Osteocyte (in vitro differentiated cells): ENCODE measurements at regions not wholly inside any gene's neighbourhood (a gene's known extent, or its start where the extent isn't known, plus 50 kb on each side); places are given as distances from the start of the nearest gene placed in this dataset.

Source experiments
- DNase-seq: peaks from one replicate; pipeline ENCODE4 v3.0.0; 2021; ENCODE audit warnings: mixed read lengths; ENCODE audit not compliant: unreplicated experiment; ENCODE audit errors: extremely low spot score
- H3K27ac Mint-ChIP-seq: one replicate; pipeline ENCODE4 v1.8.0; 2021; ENCODE audit warnings: mild to moderate bottlenecking, mixed read lengths; ENCODE audit not compliant: unreplicated experiment
- H3K27me3 Mint-ChIP-seq: one replicate; pipeline ENCODE4 v1.8.0; 2021; ENCODE audit warnings: mixed read lengths; ENCODE audit not compliant: unreplicated experiment
- H3K36me3 Mint-ChIP-seq: one replicate; pipeline ENCODE4 v1.8.0; 2021; ENCODE audit warnings: mixed read lengths; ENCODE audit not compliant: unreplicated experiment
- H3K4me1 Mint-ChIP-seq: one replicate; pipeline ENCODE4 v1.8.0; 2021; ENCODE audit warnings: mixed read lengths; ENCODE audit not compliant: unreplicated experiment
- H3K4me3 Mint-ChIP-seq: one replicate; pipeline ENCODE4 v1.8.0; 2021; ENCODE audit warnings: mild to moderate bottlenecking, moderate library complexity, mixed read lengths; ENCODE audit not compliant: unreplicated experiment
- H3K9me3 Mint-ChIP-seq: one replicate; pipeline ENCODE4 v1.8.0; 2021; ENCODE audit warnings: mixed read lengths; ENCODE audit not compliant: unreplicated experiment
- TF ChIP-seq, protein P1 (sequence below): fragments of 200-600 bp; sonication (generic); IDR thresholded peaks from 2 replicates; pipeline ENCODE4 v1.5.0; 2021; ENCODE audit warnings: antibody characterized with exemption, mild to moderate bottlenecking, moderate library complexity

GRCh38 chr7:21029006-21029405 is 242.3 kb upstream of the SP8 start:
- H3K36me3 Mint-ChIP-seq = no peaks in the 10 kb centered on the region
- no peak overlapping the region for H3K4me3 Mint-ChIP-seq
- no peaks in the 10 kb centered on the region for H3K27me3 Mint-ChIP-seq
- no peaks in the 10 kb centered on the region for H3K9me3 Mint-ChIP-seq
- no peak overlapping the region for H3K27ac Mint-ChIP-seq
- TF ChIP-seq, protein P1, sequence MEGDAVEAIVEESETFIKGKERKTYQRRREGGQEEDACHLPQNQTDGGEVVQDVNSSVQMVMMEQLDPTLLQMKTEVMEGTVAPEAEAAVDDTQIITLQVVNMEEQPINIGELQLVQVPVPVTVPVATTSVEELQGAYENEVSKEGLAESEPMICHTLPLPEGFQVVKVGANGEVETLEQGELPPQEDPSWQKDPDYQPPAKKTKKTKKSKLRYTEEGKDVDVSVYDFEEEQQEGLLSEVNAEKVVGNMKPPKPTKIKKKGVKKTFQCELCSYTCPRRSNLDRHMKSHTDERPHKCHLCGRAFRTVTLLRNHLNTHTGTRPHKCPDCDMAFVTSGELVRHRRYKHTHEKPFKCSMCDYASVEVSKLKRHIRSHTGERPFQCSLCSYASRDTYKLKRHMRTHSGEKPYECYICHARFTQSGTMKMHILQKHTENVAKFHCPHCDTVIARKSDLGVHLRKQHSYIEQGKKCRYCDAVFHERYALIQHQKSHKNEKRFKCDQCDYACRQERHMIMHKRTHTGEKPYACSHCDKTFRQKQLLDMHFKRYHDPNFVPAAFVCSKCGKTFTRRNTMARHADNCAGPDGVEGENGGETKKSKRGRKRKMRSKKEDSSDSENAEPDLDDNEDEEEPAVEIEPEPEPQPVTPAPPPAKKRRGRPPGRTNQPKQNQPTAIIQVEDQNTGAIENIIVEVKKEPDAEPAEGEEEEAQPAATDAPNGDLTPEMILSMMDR = no peak
- no peak for DNase-seq
- no peaks in the 10 kb centered on the region for H3K4me1 Mint-ChIP-seq

DNA sequence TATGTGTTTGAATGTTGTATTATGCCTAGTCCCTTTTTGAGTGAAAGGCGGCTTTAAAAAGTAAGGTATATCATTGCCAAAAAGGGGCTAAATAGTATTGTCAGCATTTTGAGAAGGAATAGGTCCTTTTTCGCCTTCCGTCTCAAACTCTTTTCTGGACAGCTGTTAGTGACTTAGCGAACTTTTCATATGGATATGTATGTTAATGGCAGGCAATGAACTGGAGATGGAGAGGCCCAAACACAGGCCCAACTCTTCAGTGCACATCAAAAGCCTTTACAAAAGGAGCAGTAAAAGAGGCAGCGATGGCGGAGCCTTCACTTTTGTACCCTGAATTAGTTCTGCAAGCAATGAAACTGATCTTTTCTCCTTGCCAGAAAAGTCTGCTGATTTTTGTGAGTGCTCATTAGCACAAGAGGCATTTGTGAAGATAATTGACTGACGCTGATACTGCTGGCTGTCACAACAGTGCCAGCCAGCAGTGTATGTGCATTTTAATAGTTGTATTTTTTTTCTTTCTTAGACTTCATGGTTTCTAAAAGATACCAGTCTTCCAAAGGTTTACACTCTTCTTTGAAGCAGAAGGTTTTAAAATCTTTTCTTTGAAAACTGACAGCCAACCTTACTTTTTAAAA is 243.7 kb upstream of the SP8 start:
- no peaks in the 10 kb centered on the region for H3K4me1 Mint-ChIP-seq

GRCh38 chr7:21041252-21041651 is 254.6 kb upstream of the SP8 start:
- Mint-ChIP-seq H3K36me3 (no peaks in the 10 kb centered on the region), H3K4me3 (no peak overlapping the region), H3K27ac (no peak overlapping the region), H3K27me3 (no peaks in the 10 kb centered on the region), H3K9me3 (peaks cover 32% of the 10 kb centered on the region), H3K4me1 (no peaks in the 10 kb centered on the region)
- TF ChIP-seq, protein P1 = no peak
- no peak for DNase-seq

More for the DNA sequence above, 243.7 kb upstream of the SP8 start:
- DNase-seq = no peak
- Mint-ChIP-seq H3K27ac (no peak overlapping the region), H3K27me3 (no peaks in the 10 kb centered on the region), H3K9me3 (no peaks in the 10 kb centered on the region), H3K36me3 (no peaks in the 10 kb centered on the region), H3K4me3 (no peak overlapping the region)
- TF ChIP-seq, protein P1 = no peak

- H3K36me3 Mint-ChIP-seq = no peaks in the 10 kb centered on the region
- TF ChIP-seq, protein P1 = no peak
- DNase-seq = no peak
- H3K4me1 Mint-ChIP-seq = no peaks in the 10 kb centered on the region
- H3K9me3 Mint-ChIP-seq = peaks cover 29% of the 10 kb centered on the region
- no peak overlapping the region for H3K27ac Mint-ChIP-seq
- H3K27me3 Mint-ChIP-seq = no peaks in the 10 kb centered on the region
- H3K4me3 Mint-ChIP-seq = no peak overlapping the region
Observed at GRCh38 chr7:21041666-21042065, 255.0 kb upstream of the SP8 start.

DNA sequence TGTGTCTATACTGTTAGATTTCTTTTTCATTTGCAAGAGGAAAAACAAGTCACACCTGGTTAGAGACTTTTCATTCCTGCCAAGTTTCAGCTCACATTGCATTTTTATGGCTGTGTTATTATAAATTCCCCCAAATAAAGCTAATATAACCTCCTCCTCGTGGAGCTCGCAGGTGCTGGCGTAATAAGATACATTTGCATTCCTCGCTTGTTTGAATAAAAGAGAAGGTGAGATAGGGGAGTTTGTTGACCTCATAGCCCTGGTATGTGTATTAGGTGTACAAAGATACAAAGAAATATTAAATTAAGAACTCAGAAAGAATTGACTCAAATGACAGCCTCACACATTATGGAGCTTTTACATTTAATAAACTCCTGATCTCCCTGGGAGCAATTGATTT is 257.7 kb upstream of the SP8 start:
- no peaks in the 10 kb centered on the region for H3K4me1 Mint-ChIP-seq
- H3K27ac Mint-ChIP-seq = no peak overlapping the region
- TF ChIP-seq, protein P1 = no peak
- DNase-seq = no peak
- no peaks in the 10 kb centered on the region for H3K36me3 Mint-ChIP-seq
- H3K4me3 Mint-ChIP-seq = no peak overlapping the region
- no peaks in the 10 kb centered on the region for H3K27me3 Mint-ChIP-seq
- H3K9me3 Mint-ChIP-seq = peaks cover 14% of the 10 kb centered on the region
